Keratinocyte (primary cell): ENCODE measurements at regions not wholly inside any gene's neighbourhood (a gene's known extent, or its start where the extent isn't known, plus 50 kb on each side); places are given as distances from the start of the nearest gene placed in this dataset.

Source experiments
- EZH2 ChIP-seq: IDR thresholded peaks from one replicate; pipeline ENCODE4 v1.6.1; 2012; ENCODE audit warnings: inconsistent platforms, mild to moderate bottlenecking, low read length, moderate library complexity
- TF ChIP-seq, protein P1 (sequence below), 3 experiments: IDR thresholded peaks in 1 of 3; conservative IDR thresholded peaks in 1 of 3; optimal IDR thresholded peaks in 1 of 3; 2 replicates in 2 of 3; 3 replicates in 1 of 3; pipeline versions ENCODE3 to v1.5.1; 2011; ENCODE audit warnings: low read length in 3 of 3, mild to moderate bottlenecking in 3 of 3, moderate library complexity in 2 of 3, control low read depth in 1 of 3, inconsistent platforms in 1 of 3; ENCODE audit not compliant: insufficient read depth in 2 of 3; ENCODE audit errors: extremely low read depth in 1 of 3

- TF ChIP-seq, protein P1, sequence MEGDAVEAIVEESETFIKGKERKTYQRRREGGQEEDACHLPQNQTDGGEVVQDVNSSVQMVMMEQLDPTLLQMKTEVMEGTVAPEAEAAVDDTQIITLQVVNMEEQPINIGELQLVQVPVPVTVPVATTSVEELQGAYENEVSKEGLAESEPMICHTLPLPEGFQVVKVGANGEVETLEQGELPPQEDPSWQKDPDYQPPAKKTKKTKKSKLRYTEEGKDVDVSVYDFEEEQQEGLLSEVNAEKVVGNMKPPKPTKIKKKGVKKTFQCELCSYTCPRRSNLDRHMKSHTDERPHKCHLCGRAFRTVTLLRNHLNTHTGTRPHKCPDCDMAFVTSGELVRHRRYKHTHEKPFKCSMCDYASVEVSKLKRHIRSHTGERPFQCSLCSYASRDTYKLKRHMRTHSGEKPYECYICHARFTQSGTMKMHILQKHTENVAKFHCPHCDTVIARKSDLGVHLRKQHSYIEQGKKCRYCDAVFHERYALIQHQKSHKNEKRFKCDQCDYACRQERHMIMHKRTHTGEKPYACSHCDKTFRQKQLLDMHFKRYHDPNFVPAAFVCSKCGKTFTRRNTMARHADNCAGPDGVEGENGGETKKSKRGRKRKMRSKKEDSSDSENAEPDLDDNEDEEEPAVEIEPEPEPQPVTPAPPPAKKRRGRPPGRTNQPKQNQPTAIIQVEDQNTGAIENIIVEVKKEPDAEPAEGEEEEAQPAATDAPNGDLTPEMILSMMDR (optimal IDR thresholded peaks at IDR 0.05 in 1 of 3, IDR thresholded peaks at IDR 0.05 in 1 of 3, conservative IDR thresholded peaks at IDR 0.05 in 1 of 3; ENCODE audit: extremely low read depth in 1 of 3, insufficient read depth in 2 of 3, low read length in 3 of 3): no peak
- TF ChIP-seq EZH2: no peak
These were observed 877.4 kb upstream of the GOT2 start for GRCh38 chr16:59611556-59611955.
